ENCODE measurements at regions not wholly inside any gene's neighbourhood (a gene's known extent, or its start where the extent isn't known, plus 50 kb on each side); places are given as distances from the start of the nearest gene placed in this dataset.

- Histone ChIP-seq H3K4me1 (ENCODE audit: insufficient read depth, low read length) (no peaks in the 10 kb centered on the region), H3K4me3 (ENCODE audit: low read length) (no peak overlapping the region), H3F3A (ENCODE audit: low read length, unreplicated experiment) (peaks cover 4% of the 10 kb centered on the region), H4K20me1 (ENCODE audit: low read length) (no peaks in the 10 kb centered on the region), H3K9ac (ENCODE audit: low read length) (no peak overlapping the region), H3K27me3 (ENCODE audit: low read length) (no peaks in the 10 kb centered on the region), H3K79me2 (ENCODE audit: low read length) (no peaks in the 10 kb centered on the region), H3K4me2 (ENCODE audit: low read length) (no peak overlapping the region), H3K9me3 (ENCODE audit: low read length) (no peaks in the 10 kb centered on the region), H3K9me2 (replicated peaks; ENCODE audit: low read length) (no peaks in the 10 kb centered on the region), H3K27ac (ENCODE audit: low read length) (no peak overlapping the region), H3K36me3 (ENCODE audit: low read depth, low read length) (no peaks in the 10 kb centered on the region), H2AFZ (ENCODE audit: low read length) (no peak overlapping the region)
- CTCF ChIA-PET, result no interaction called here
- intact Hi-C loops (cut with micrococcal nuclease), result no loop called here
- POLR2A ChIA-PET (ENCODE audit: unreplicated experiment), result no interaction called here
- TF ChIP-seq CTCF (conservative IDR thresholded peaks at IDR 0.05; ENCODE audit: low read depth, low read length) (no peak), EZH2 (IDR thresholded peaks at IDR 0.05; ENCODE audit: low read length, unreplicated experiment) (no peak), EZH2phosphoT487 (IDR thresholded peaks at IDR 0.05; ENCODE audit: borderline replicate concordance, low read length) (no peak)
- BruUV-seq (replicated peaks), result no TSS peak
- ATAC-seq, result no peak
- peak; percentile 15 for DNase-seq
Measured at GRCh38 chr18:39806525-39806924, 2148.5 kb upstream of the PIK3C3 start.

GRCh38 chr18:39805218-39805617 lies 2149.8 kb upstream of the PIK3C3 start:
- H3K9me3 ChIP-seq (ENCODE audit: low read length), result no peaks in the 10 kb centered on the region
- H2AFZ ChIP-seq (ENCODE audit: low read length), result no peak overlapping the region
- H3K36me3 ChIP-seq (ENCODE audit: low read depth, low read length), result no peaks in the 10 kb centered on the region
- CTCF ChIA-PET, result interaction anchor here (0.6 kb wide), 1 partner anchor 488 kb away, joined by 3 read pairs; no protein-coding TSS in a partner anchor
- H4K20me1 ChIP-seq (ENCODE audit: low read length), result no peaks in the 10 kb centered on the region
- POLR2A ChIA-PET (ENCODE audit: unreplicated experiment), result no interaction called here
- no peaks in the 10 kb centered on the region for H3K4me1 ChIP-seq (ENCODE audit: insufficient read depth, low read length)
- no peaks in the 10 kb centered on the region for H3K9me2 ChIP-seq (replicated peaks; ENCODE audit: low read length)
- TF ChIP-seq CTCF (conservative IDR thresholded peaks at IDR 0.05; ENCODE audit: low read depth, low read length) (no peak), EZH2 (IDR thresholded peaks at IDR 0.05; ENCODE audit: low read length, unreplicated experiment) (no peak), EZH2phosphoT487 (IDR thresholded peaks at IDR 0.05; ENCODE audit: borderline replicate concordance, low read length) (no peak)
- no TSS peak for BruUV-seq (replicated peaks)
- H3K27me3 ChIP-seq (ENCODE audit: low read length), result no peaks in the 10 kb centered on the region
- H3K9ac ChIP-seq (ENCODE audit: low read length), result no peak overlapping the region
- DNase-seq (no peak), ATAC-seq (no peak)
- no peak overlapping the region for H3K4me2 ChIP-seq (ENCODE audit: low read length)
- no peak overlapping the region for H3K27ac ChIP-seq (ENCODE audit: low read length)
- intact Hi-C loops (cut with micrococcal nuclease), result no loop called here
- H3K4me3 ChIP-seq (ENCODE audit: low read length), result no peak overlapping the region
- no peaks in the 10 kb centered on the region for H3K79me2 ChIP-seq (ENCODE audit: low read length)
- H3F3A ChIP-seq (ENCODE audit: low read length, unreplicated experiment), result peaks cover 8% of the 10 kb centered on the region

GRCh38 chr18:39802648-39803229 lies 2152.3 kb upstream of the PIK3C3 start:
- H3K9me3 ChIP-seq (ENCODE audit: low read length), result no peaks in the 10 kb centered on the region
- H3K36me3 ChIP-seq (ENCODE audit: low read depth, low read length), result no peaks in the 10 kb centered on the region

More at GRCh38 chr18:39802648-39803229, 2152.3 kb upstream of the PIK3C3 start:
- H3K79me2 ChIP-seq (ENCODE audit: low read length), result peaks cover 13% of the 10 kb centered on the region
- DNase-seq (no peak), ATAC-seq (no peak)
- CTCF ChIA-PET, result no interaction called here
- no peak overlapping the region for H3K4me3 ChIP-seq (ENCODE audit: low read length)
- no peak overlapping the region for H3K4me2 ChIP-seq (ENCODE audit: low read length)
- POLR2A ChIA-PET (ENCODE audit: unreplicated experiment), result no interaction called here
- H3K9ac ChIP-seq (ENCODE audit: low read length), result no peak overlapping the region
- intact Hi-C loops (cut with micrococcal nuclease), result no loop called here
- no peaks in the 10 kb centered on the region for H3K27me3 ChIP-seq (ENCODE audit: low read length)
- no peaks in the 10 kb centered on the region for H4K20me1 ChIP-seq (ENCODE audit: low read length)
- no peaks in the 10 kb centered on the region for H3K4me1 ChIP-seq (ENCODE audit: insufficient read depth, low read length)
- H3K27ac ChIP-seq (ENCODE audit: low read length), result no peak overlapping the region
- no peak overlapping the region for H2AFZ ChIP-seq (ENCODE audit: low read length)
- TF ChIP-seq EZH2phosphoT487 (IDR thresholded peaks at IDR 0.05; ENCODE audit: borderline replicate concordance, low read length) (no peak), CTCF (conservative IDR thresholded peaks at IDR 0.05; ENCODE audit: low read depth, low read length) (no peak), EZH2 (IDR thresholded peaks at IDR 0.05; ENCODE audit: low read length, unreplicated experiment) (no peak)
- no peaks in the 10 kb centered on the region for H3K9me2 ChIP-seq (replicated peaks; ENCODE audit: low read length)
- H3F3A ChIP-seq (ENCODE audit: low read length, unreplicated experiment), result peaks cover 8% of the 10 kb centered on the region
- no TSS peak for BruUV-seq (replicated peaks)
